Transverse colon (tissue), 4 donors: ENCODE measurements at regions not wholly inside any gene's neighbourhood (a gene's known extent, or its start where the extent isn't known, plus 50 kb on each side); places are given as distances from the start of the nearest gene placed in this dataset.

Experiments
- CTCF ChIP-seq, 5 experiments: fragments of 200-600 bp in 3 of 5; fragments of 450-650 bp in 2 of 5; sonication (generic) in 3 of 5; IDR thresholded peaks; 1 replicate in 2 of 5; 2 replicates in 3 of 5; pipeline ENCODE4 v1.5.1; 2016 to 2017; ENCODE audit warnings: antibody characterized with exemption in 5 of 5, inconsistent platforms in 3 of 5, mild to moderate bottlenecking in 2 of 5, moderate library complexity in 1 of 5
- EP300 ChIP-seq: sonication (generic); formaldehyde crosslinking; IDR thresholded peaks from one replicate; pipeline ENCODE4 v1.6.1; 2017; ENCODE audit warnings: antibody characterized with exemption, low read depth
- POLR2A ChIP-seq: fragments of 450-650 bp; IDR thresholded peaks from one replicate; pipeline ENCODE4 v1.6.1; 2016; ENCODE audit warnings: antibody characterized with exemption, mild to moderate bottlenecking, moderate library complexity
- POLR2AphosphoS5 ChIP-seq, 3 donors: sonication (generic); formaldehyde crosslinking; IDR thresholded peaks; one replicate each; pipeline ENCODE4 v1.6.1; 2016; ENCODE audit warnings: antibody characterized with exemption in 3 of 3

GRCh38 chr10:131480861-131481260 is 169.3 kb upstream of the TCERG1L start:
- TF ChIP-seq POLR2AphosphoS5 (IDR thresholded peaks at IDR 0.05) (no peak), CTCF (IDR thresholded peaks at IDR 0.05) (no peak), EP300 (no peak), POLR2A (no peak)
